ENCODE measurements at regions not wholly inside any gene's neighbourhood (a gene's known extent, or its start where the extent isn't known, plus 50 kb on each side); places are given as distances from the start of the nearest gene placed in this dataset.

DNA sequence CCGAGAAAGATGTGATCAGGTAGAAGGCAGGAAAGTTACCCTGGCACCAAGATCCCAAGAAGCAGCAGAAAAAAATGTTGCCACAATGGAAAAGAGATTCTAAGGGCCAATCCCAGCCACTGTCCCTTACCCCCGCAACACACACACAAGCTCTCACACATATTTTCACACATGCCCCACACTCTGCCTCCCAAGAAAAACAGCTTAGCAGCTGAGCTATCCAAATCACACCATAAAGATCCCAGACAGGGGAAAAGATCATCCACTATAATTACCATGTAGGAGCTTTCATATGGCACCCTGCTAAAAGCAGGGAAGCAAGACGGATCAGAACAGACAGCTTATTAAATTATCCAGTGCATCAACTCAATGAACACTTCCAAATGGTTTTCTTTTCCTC lies 143.4 kb downstream of the FAM114A2 start:
- TF ChIP-seq EZH2phosphoT487 (IDR thresholded peaks at IDR 0.05; ENCODE audit: unreplicated experiment) (no peak), NANOG (IDR thresholded peaks at IDR 0.05; ENCODE audit: borderline replicate concordance) (no peak), JUNB (IDR thresholded peaks at IDR 0.05; ENCODE audit: unreplicated experiment) (no peak), EZH2 (IDR thresholded peaks at IDR 0.05; ENCODE audit: low read depth, unreplicated experiment) (no peak), POLR2AphosphoS5 (IDR thresholded peaks at IDR 0.05; ENCODE audit: low read depth) (no peak), ZNF114 (CRISPR knock-in tag; IDR thresholded peaks at IDR 0.05) (no peak), ZNF331 (CRISPR knock-in tag; IDR thresholded peaks at IDR 0.05; ENCODE audit: low read depth) (no peak), CREB1 (CRISPR knock-in tag; IDR thresholded peaks at IDR 0.05; ENCODE audit: low read depth) (no peak), STAT1 (IDR thresholded peaks at IDR 0.05; ENCODE audit: unreplicated experiment) (no peak)
- TF ChIP-seq, protein P1, sequence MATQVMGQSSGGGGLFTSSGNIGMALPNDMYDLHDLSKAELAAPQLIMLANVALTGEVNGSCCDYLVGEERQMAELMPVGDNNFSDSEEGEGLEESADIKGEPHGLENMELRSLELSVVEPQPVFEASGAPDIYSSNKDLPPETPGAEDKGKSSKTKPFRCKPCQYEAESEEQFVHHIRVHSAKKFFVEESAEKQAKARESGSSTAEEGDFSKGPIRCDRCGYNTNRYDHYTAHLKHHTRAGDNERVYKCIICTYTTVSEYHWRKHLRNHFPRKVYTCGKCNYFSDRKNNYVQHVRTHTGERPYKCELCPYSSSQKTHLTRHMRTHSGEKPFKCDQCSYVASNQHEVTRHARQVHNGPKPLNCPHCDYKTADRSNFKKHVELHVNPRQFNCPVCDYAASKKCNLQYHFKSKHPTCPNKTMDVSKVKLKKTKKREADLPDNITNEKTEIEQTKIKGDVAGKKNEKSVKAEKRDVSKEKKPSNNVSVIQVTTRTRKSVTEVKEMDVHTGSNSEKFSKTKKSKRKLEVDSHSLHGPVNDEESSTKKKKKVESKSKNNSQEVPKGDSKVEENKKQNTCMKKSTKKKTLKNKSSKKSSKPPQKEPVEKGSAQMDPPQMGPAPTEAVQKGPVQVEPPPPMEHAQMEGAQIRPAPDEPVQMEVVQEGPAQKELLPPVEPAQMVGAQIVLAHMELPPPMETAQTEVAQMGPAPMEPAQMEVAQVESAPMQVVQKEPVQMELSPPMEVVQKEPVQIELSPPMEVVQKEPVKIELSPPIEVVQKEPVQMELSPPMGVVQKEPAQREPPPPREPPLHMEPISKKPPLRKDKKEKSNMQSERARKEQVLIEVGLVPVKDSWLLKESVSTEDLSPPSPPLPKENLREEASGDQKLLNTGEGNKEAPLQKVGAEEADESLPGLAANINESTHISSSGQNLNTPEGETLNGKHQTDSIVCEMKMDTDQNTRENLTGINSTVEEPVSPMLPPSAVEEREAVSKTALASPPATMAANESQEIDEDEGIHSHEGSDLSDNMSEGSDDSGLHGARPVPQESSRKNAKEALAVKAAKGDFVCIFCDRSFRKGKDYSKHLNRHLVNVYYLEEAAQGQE (IDR thresholded peaks at IDR 0.05; ENCODE audit: unreplicated experiment) = no peak
- TF ChIP-seq, protein P2, sequence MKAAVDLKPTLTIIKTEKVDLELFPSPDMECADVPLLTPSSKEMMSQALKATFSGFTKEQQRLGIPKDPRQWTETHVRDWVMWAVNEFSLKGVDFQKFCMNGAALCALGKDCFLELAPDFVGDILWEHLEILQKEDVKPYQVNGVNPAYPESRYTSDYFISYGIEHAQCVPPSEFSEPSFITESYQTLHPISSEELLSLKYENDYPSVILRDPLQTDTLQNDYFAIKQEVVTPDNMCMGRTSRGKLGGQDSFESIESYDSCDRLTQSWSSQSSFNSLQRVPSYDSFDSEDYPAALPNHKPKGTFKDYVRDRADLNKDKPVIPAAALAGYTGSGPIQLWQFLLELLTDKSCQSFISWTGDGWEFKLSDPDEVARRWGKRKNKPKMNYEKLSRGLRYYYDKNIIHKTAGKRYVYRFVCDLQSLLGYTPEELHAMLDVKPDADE (IDR thresholded peaks at IDR 0.05) = no peak
- TF ChIP-seq, protein P3, sequence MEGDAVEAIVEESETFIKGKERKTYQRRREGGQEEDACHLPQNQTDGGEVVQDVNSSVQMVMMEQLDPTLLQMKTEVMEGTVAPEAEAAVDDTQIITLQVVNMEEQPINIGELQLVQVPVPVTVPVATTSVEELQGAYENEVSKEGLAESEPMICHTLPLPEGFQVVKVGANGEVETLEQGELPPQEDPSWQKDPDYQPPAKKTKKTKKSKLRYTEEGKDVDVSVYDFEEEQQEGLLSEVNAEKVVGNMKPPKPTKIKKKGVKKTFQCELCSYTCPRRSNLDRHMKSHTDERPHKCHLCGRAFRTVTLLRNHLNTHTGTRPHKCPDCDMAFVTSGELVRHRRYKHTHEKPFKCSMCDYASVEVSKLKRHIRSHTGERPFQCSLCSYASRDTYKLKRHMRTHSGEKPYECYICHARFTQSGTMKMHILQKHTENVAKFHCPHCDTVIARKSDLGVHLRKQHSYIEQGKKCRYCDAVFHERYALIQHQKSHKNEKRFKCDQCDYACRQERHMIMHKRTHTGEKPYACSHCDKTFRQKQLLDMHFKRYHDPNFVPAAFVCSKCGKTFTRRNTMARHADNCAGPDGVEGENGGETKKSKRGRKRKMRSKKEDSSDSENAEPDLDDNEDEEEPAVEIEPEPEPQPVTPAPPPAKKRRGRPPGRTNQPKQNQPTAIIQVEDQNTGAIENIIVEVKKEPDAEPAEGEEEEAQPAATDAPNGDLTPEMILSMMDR (conservative IDR thresholded peaks at IDR 0.05; ENCODE audit: low read depth in 2 of 2) = no peak
- TF ChIP-seq, protein P4, sequence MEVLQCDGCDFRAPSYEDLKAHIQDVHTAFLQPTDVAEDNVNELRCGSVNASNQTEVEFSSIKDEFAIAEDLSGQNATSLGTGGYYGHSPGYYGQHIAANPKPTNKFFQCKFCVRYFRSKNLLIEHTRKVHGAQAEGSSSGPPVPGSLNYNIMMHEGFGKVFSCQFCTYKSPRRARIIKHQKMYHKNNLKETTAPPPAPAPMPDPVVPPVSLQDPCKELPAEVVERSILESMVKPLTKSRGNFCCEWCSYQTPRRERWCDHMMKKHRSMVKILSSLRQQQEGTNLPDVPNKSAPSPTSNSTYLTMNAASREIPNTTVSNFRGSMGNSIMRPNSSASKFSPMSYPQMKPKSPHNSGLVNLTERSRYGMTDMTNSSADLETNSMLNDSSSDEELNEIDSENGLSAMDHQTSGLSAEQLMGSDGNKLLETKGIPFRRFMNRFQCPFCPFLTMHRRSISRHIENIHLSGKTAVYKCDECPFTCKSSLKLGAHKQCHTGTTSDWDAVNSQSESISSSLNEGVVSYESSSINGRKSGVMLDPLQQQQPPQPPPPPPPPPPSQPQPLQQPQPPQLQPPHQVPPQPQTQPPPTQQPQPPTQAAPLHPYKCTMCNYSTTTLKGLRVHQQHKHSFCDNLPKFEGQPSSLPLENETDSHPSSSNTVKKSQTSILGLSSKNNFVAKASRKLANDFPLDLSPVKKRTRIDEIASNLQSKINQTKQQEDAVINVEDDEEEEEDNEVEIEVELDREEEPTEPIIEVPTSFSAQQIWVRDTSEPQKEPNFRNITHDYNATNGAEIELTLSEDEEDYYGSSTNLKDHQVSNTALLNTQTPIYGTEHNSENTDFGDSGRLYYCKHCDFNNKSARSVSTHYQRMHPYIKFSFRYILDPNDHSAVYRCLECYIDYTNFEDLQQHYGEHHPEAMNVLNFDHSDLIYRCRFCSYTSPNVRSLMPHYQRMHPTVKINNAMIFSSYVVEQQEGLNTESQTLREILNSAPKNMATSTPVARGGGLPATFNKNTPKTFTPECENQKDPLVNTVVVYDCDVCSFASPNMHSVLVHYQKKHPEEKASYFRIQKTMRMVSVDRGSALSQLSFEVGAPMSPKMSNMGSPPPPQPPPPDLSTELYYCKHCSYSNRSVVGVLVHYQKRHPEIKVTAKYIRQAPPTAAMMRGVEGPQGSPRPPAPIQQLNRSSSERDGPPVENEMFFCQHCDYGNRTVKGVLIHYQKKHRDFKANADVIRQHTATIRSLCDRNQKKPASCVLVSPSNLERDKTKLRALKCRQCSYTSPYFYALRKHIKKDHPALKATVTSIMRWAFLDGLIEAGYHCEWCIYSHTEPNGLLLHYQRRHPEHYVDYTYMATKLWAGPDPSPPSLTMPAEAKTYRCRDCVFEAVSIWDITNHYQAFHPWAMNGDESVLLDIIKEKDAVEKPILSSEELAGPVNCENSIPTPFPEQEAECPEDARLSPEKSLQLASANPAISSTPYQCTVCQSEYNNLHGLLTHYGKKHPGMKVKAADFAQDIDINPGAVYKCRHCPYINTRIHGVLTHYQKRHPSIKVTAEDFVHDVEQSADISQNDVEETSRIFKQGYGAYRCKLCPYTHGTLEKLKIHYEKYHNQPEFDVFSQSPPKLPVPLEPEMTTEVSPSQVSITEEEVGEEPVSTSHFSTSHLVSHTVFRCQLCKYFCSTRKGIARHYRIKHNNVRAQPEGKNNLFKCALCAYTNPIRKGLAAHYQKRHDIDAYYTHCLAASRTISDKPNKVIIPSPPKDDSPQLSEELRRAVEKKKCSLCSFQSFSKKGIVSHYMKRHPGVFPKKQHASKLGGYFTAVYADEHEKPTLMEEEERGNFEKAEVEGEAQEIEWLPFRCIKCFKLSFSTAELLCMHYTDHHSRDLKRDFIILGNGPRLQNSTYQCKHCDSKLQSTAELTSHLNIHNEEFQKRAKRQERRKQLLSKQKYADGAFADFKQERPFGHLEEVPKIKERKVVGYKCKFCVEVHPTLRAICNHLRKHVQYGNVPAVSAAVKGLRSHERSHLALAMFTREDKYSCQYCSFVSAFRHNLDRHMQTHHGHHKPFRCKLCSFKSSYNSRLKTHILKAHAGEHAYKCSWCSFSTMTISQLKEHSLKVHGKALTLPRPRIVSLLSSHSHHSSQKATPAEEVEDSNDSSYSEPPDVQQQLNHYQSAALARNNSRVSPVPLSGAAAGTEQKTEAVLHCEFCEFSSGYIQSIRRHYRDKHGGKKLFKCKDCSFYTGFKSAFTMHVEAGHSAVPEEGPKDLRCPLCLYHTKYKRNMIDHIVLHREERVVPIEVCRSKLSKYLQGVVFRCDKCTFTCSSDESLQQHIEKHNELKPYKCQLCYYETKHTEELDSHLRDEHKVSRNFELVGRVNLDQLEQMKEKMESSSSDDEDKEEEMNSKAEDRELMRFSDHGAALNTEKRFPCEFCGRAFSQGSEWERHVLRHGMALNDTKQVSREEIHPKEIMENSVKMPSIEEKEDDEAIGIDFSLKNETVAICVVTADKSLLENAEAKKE (CRISPR knock-in tag; IDR thresholded peaks at IDR 0.05) = no peak
- Histone ChIP-seq H3K79me2 (replicated peaks; ENCODE audit: insufficient read depth) (no peaks in the 10 kb centered on the region), H3K4me1 (ENCODE audit: insufficient read depth) (no peaks in the 10 kb centered on the region), H2AFZ (peak overlapping the region; percentile 43; the same call in 1 of the 2 replicates), H3F3A (replicated peaks; ENCODE audit: low read depth) (no peaks in the 10 kb centered on the region), H3K9me2 (ENCODE audit: insufficient read depth) (peaks cover 3% of the 10 kb centered on the region; the same call in 1 of the 2 replicates), H3K27me3 (ENCODE audit: insufficient read depth) (no peaks in the 10 kb centered on the region), H3K36me3 (ENCODE audit: insufficient read depth) (no peaks in the 10 kb centered on the region), H3K27ac (ENCODE audit: low read depth) (no peak overlapping the region), H3K4me3 (no peak overlapping the region), H3K4me2 (no peak overlapping the region), H4K20me1 (replicated peaks; ENCODE audit: insufficient read depth) (no peaks in the 10 kb centered on the region)
- peaks cover 1% of the 10 kb centered on the region for H3K27me3 Mint-ChIP-seq (ENCODE audit: insufficient read depth, low read depth, poor library complexity)
- no peaks in the 10 kb centered on the region for H3K36me3 Mint-ChIP-seq (ENCODE audit: low read depth)
- H3K4me1 Mint-ChIP-seq = no peaks in the 10 kb centered on the region
- H3K27ac Mint-ChIP-seq = no peak overlapping the region
- H3K4me3 Mint-ChIP-seq = no peak overlapping the region
- ATAC-seq (no peak), DNase-seq (ENCODE audit: low spot score) (no peak)
- H3K9me3 Mint-ChIP-seq = no peaks in the 10 kb centered on the region

Measured in GM23338 (cell line).